GM21717 (cell line): ENCODE measurements at regions not wholly inside any gene's neighbourhood (a gene's known extent, or its start where the extent isn't known, plus 50 kb on each side); places are given as distances from the start of the nearest gene placed in this dataset.

Experiments used
- ATAC-seq: cut with Tn5 transposase; IDR thresholded peaks from one replicate; pipeline ENCODE4 v1.9.1; 2021; ENCODE audit warnings: mild to moderate bottlenecking, moderate library complexity; ENCODE audit not compliant: unreplicated experiment

DNA sequence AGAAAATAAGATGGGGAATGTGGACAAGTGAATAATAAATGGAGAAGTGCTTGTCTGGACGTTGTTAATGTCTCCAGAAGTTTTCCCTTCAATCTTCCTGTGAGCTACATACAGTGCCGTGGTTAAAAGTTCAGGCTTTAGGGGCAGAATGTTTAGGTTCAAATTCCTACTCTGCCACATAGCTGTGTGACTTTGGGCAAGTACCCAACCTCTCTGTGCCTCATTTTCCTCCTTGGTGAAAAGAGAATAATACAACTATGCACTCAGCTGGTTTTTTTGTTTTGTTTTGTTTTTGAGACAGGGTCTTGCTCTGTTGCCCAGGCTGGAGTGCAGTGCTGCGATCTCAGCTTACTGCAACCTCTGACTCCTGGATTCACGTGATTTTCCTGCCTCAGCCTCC lies 143.5 kb downstream of the CHIC2 start:
- ATAC-seq: no peak

- no peak for ATAC-seq
These were observed 144.3 kb downstream of the CHIC2 start for GRCh38 chr4:53920116-53920515.

DNA sequence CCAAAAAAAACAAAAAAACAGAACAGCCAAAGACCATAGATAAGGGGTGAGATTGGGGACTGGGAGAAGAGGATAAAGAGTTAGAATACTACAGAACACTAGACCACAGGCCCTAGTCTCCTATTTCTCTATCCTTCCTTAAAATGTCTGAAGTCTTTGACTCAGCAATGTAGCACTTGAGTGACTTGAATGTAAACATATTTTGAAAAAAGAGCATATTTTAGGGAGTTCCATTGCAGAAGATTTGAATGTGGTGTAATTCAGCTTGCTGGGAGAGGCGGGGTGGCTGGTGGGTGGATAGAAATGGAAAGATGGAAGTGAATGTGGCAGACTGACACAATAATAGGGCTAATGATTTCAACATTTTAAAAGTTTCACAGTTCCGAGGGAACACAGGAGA lies 144.9 kb downstream of the CHIC2 start:
- ATAC-seq: no peak

GRCh38 chr4:53917729-53918128 lies 146.7 kb downstream of the CHIC2 start:
- no peak for ATAC-seq

GRCh38 chr4:53916431-53916889 lies 147.9 kb downstream of the CHIC2 start:
- no peak for ATAC-seq

GRCh38 chr4:53914313-53915016 lies 149.9 kb downstream of the CHIC2 start:
- no peak for ATAC-seq

DNA sequence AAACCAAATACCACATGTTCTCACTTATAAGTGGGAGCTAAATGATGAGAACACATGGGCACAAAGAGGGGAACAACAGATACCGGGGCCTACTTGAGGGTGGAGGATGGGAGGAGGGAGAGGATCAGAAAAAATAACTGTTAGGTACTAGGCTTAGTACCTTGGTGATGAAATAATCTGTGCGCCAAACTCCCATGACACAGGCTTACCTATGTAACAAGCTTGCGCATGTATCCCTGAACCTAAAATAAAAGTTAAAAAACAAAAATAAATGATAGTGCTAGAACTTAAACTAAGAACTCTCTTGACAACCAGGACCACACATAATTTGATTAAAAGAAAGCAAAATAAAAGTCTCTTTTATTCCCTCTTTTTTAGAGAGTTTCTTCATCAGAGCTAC lies 150.6 kb downstream of the CHIC2 start:
- ATAC-seq: no peak

DNA sequence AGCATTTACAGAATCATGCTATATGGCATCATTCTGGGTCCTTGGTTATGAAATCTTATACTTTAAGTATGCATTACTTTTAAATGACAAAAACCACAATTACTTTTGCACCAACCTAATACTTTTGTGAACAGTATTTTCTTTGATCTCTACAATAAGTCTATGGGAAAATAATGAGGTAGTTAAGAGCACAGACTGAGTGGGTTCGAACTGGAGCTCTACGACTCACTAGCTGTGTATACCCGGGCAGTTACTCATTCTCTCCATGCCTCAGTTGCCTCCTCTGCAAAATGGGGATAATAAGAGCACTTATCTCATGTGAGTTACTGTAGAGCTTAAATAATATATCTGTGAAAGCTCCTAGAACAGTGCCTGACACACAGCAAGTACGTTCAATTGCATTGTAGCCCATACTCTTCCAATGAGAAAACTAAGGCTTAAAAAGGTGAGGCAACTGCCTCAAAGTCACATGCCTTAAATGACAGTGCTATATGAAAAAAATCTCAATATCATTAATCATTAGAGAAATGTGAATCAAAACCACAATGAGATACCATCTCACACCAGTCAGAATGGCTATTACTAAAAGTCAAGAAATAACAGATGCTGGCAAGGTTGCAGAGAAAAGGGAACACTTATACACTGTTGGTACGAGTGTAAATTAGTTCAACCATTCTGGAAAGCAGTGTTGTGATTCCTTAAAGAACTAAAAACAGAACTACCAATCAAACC lies 151.5 kb downstream of the CHIC2 start:
- no peak for ATAC-seq

- peak; percentile 50 for ATAC-seq
These were observed 155.7 kb downstream of the CHIC2 start for GRCh38 chr4:53908661-53909078.

DNA sequence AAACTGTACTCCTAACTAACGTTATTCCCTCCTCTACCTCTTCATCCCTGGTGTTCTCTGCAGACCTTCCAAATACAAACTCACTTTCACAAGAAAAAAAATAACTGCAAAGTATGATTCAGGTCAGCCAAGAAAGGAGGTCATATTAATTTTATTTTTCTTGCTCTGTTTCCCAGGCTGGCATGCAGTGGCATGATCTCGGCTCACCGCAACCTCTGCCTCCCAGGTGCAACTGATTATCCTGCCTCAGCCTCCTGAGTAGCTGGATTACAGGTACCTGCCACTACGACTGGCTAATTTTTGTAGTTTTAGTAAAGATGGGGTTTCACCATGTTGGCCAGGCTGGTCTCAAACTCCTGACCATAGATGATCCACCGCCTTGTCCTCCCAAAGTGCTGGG lies 156.6 kb downstream of the CHIC2 start:
- ATAC-seq: no peak

DNA sequence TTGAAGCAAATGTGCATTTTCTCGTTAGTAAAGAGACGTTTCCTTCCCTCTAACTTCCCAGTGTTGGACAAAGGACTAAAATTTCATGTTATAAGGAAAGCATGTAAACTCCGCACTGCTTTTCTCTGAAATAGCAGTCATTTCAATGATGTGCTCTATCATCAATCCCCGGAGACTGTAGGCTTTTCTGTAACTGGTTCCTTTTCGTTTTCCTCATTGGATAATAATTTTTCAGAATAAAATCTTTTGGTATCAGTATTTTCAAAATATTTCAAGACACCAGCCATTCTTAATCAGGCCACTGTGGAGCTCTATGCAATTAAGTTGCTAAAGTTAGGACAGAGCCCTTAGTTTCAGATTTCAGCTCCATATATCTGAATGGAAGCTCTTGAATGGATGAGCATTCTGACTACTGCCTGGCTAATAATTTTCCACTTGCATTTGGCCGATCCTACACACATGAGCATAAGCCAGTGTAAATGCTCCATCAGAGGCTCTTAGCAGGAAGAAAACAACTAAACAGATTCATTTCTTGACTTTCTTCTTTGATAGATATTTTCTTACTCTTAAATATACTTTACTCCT lies 157.7 kb downstream of the CHIC2 start:
- ATAC-seq: no peak

- ATAC-seq: no peak
These were observed 158.4 kb downstream of the CHIC2 start for GRCh38 chr4:53905941-53906377.

DNA sequence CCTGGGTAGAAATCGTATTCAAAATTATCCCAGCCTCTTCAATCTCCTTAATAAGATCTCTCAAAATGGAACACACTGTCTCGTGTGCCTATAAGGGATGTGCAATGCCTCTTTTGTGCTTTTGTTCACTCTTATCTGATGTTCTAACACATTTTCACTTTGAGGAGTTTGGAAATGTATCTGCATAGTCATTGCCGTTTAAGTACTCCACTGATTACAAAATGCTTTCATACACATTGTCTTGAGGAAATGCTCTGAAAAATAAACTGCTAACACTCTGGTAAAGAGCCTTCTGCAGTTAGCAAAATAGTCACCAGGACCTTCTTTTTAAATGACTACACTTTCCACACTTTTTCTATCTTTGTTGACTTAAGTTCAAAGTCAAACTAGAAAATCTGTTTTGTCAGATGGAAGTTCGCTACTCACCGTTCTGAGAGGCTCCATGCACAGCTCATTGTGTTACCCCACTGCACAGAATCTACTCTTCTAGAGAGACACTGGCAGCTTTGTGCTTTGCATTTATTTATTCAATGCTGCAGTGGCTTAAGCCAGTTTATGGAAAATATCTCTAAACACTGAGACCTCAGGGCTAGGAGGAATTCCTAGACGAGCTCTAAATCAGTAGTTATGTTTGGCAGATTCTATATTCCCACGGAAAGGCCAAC lies 159.0 kb downstream of the CHIC2 start:
- ATAC-seq: no peak

DNA sequence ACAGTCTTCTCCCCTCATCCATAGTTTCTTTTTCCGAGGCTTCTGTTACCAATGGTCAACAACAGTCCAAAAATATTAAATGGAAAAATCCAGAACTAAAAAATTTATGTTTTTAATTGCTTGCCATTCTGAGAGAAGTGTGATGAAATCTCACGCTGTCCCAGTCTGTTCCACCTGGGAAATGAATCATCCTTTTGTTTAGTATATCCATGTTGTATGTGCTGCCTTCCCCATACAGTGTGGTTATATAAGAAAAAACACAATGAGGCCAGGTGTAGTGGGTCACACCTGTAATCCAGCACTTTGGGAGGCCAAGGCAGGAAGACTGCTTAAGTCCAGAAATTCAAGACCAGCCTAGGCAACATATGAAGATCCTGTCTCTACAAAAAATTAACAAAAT lies 161.6 kb downstream of the CHIC2 start:
- no peak for ATAC-seq

DNA sequence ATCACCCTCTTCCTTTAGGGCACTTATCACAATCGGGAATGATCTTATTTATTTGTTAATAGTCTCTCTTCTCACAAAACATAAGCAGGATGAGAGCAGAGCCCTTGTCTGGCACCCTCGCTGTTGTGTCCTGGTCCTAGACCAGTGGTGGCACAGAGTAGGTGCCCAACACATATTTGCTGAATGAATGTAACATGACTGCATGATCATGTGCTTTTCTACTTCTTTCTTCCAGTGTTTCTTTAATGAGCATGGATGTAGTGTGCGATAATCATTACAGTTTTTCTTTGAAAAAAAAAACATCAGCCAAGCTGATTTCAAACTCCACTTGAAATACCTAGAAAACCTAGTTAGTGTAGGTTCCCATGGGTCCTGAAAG lies 164.1 kb downstream of the CHIC2 start:
- ATAC-seq: no peak

- no peak for ATAC-seq
These were observed 164.7 kb downstream of the CHIC2 start for GRCh38 chr4:53899586-53900270.

DNA sequence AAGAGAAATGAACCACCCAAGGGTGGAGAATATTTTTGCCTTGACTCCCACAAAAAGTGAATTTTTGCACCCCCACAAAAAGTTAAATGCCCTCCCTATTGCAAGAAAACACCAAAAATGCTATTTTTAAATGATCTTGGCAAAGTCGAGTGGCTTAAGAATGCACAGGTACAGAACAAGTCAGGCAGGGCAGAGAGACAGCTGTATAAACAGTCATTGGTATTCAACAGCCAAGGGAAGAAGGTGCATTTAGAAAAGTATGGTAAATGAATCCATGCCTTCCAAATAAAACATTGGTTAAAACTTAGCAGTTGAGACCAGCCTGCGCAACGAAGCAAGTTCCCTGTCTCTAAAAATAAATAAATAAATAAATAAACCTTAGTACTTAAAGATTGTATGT lies 169.3 kb downstream of the CHIC2 start:
- ATAC-seq: no peak

DNA sequence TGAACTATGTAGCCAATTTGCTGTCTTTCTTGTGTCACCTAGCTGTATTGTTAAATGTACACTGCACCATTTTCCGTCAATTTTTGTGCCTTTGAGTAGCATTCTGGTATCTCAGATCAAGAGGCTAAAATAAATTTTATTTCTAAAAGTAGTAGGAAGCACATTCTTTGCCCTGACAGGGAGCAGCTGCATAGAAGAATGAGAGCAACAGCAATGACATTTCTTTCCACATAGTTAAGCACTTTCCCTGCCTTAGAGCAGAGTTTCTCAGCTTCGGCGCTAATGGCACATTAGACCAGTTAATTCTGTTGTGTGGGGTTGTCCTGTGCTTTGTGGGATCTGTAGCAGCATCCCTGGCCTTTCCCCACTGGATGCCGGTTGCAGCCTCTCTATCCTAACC lies 173.9 kb downstream of the CHIC2 start:
- no peak for ATAC-seq

DNA sequence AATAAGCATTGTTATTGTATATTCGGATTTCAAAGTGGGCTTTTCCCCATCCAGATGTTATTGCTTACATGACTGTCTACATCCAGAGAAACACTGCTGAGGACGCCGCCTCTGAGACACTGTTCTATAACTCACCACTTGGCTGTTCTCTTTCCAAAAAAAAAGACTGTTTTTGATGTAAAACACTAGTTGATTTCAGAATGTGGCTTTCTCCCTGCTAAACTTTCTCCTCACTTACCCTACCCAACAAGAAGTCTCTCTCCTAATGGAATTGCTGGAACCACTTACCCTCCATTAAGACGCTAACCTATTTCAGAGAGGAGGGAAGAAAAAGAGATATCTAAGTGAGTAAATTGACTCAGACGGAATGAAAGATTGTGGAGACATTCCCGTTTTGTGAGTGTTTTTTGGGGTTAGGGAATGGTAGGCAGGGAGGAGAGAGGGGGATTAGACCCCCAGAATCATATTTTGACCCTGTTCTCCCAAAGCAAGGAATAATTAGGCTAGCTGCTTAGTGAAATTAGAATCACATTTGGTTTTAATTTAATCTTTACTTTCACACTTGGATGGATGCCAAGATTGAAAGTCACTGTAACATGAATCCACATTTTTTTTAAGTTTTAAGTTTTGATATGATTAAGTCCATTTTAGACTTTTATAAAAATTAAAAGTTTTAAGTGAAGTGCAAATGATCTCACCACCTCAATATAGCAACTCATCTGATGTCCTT lies 174.9 kb downstream of the CHIC2 start:
- ATAC-seq: no peak

- ATAC-seq: no peak
These were observed 178.3 kb downstream of the CHIC2 start for GRCh38 chr4:53886090-53886489.
